ENCODE measurements at regions not wholly inside any gene's neighbourhood (a gene's known extent, or its start where the extent isn't known, plus 50 kb on each side); places are given as distances from the start of the nearest gene placed in this dataset.
"Not testable (repeated sequence)": the region's sequence is repeated elsewhere in the genome, so short reads cannot be mapped to it uniquely, and the experiment has no call there.

GRCh38 chr12:131627151-131628022, 83.5 kb upstream of the SFSWAP start:
- peak in 1 of 7 donors; percentile 33 for DNase-seq
- H3K4me3 ChIP-seq; intact Hi-C loops (cut with DNase I); H3K4me1 ChIP-seq (replicated peaks in 1 of 2); H3K27ac ChIP-seq; H3K36me3 ChIP-seq (replicated peaks in 1 of 2); H3K27me3 ChIP-seq; H3K9me3 ChIP-seq (replicated peaks in 1 of 3): not testable (repeated sequence)
- WGBS, 4 donors, result 39 to 55% (median 51%) methylated on average over 9 to 28 of the region's 29 CpGs

DNA sequence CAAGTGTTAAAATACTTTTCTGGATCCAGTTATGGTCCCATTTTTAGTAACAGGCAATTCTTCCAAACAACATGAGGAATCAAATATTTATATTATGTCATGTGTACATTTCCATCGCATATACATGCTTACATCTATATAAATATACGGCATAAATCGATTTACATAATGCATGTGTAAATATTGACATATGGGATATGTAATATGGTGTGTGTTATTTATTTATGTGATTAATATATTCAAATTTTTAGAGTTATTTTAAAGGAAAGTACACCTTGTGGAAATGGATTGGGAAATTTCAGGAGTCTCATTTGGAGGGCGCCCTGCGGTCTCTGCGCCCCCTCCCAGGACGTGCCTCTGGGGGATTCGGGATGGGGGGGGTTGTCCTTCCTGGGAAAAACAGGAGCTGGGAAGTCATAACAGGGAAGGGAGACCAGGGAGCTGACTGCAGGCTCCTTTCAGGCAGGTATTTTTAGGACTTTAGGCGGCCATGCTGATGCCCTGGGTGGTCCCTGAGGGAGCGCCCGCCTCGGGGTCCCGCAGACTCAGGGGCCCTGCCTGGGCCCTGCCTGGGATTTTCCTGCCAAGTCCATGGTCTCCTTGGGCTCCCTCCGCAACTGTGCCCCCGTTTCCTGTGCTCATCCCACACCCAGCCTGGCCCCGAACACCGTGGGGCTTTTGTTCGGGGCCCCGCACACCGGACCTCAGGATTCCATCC, 82.7 kb upstream of the SFSWAP start:
- H3K4me1 ChIP-seq (replicated peaks in 1 of 2), result no peaks in the 10 kb centered on the region
- no peak overlapping the region for H3K4me3 ChIP-seq
- 63 to 75% (median 68%) methylated on average over 17 to 20 of the region's 20 CpGs for WGBS, 4 donors
- H3K27me3 ChIP-seq, result no peaks in the 10 kb centered on the region
- no peaks in the 10 kb centered on the region for H3K9me3 ChIP-seq (replicated peaks in 1 of 3)
- DNase-seq, result no peak
- intact Hi-C loops (cut with DNase I), result no loop called here
- H3K36me3 ChIP-seq (replicated peaks in 1 of 2), result no peaks in the 10 kb centered on the region
- no peak overlapping the region for H3K27ac ChIP-seq
- no peak for TF ChIP-seq POLR2A (IDR thresholded peaks at IDR 0.05)
- TF ChIP-seq, protein P1, sequence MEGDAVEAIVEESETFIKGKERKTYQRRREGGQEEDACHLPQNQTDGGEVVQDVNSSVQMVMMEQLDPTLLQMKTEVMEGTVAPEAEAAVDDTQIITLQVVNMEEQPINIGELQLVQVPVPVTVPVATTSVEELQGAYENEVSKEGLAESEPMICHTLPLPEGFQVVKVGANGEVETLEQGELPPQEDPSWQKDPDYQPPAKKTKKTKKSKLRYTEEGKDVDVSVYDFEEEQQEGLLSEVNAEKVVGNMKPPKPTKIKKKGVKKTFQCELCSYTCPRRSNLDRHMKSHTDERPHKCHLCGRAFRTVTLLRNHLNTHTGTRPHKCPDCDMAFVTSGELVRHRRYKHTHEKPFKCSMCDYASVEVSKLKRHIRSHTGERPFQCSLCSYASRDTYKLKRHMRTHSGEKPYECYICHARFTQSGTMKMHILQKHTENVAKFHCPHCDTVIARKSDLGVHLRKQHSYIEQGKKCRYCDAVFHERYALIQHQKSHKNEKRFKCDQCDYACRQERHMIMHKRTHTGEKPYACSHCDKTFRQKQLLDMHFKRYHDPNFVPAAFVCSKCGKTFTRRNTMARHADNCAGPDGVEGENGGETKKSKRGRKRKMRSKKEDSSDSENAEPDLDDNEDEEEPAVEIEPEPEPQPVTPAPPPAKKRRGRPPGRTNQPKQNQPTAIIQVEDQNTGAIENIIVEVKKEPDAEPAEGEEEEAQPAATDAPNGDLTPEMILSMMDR (IDR thresholded peaks at IDR 0.05), result no peak

DNA sequence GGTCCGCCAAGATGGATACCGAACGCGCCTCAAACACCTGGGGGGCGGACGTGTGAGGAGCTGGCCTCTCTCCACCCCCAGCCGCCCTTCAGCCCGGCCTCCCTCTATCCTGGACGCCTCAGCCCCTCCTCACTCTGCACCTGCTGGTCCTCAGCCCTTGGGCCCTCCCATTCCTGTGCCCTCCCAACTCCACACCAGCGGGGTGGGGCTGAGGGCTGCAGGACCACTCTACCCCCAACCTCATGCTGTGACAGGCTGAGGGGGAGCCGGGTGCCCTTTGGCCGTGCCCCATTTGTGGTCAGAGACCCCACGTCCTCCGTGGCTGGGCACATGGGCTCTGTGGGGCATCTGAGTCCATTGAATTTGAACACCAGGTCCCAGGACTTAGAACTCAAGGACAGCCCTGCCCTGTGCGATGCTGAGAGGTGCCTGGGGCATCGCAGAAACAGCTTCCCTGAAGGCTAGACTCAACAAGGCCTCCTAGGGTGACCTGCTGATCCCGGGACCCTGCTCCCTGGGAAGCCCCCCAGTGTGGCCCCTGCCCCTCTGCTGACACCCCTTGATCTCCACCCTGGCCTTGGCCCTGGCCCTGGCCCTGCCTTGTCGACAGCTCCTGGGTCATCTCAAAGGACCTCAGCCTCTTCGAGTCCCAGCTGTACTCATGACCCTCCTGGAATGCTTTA, 82.0 kb upstream of the SFSWAP start:
- WGBS, 4 donors, result 67 to 83% (median 68%) methylated on average over 9 to 19 of the region's 19 CpGs
- H3K4me1 ChIP-seq (replicated peaks in 1 of 2), result no peaks in the 10 kb centered on the region
- DNase-seq, result peak in 1 of 7 donors; percentile 6

DNA sequence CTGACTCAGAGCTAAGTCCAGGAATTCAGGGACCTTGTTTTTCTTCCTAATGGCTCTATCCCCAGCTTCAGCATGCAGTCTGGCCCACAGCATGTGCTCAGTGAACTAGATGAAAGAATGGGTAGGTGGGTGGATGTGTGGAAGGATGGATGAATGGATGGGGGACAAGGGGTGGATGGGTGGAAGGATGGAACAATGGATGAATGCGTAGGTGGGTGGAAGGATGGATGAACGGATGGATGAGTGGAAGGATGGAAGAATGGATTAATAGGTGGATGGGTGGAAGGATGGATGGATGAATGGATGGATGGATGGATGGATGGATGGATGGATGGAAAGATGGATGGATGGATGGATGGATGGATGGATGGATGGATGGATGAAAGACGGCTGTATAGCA, 79.7 kb upstream of the SFSWAP start:
- Histone ChIP-seq H3K9me3 (replicated peaks in 1 of 3) (no peaks in the 10 kb centered on the region), H3K27ac (no peak overlapping the region), H3K36me3 (replicated peaks in 1 of 2) (no peaks in the 10 kb centered on the region), H3K4me3 (no peak overlapping the region), H3K27me3 (no peaks in the 10 kb centered on the region), H3K4me1 (replicated peaks in 1 of 2) (no peaks in the 10 kb centered on the region)
- no peak for DNase-seq
- 50 to 71% (median 60%) methylated on average over 2 to 3 of the region's 3 CpGs for WGBS, 4 donors
- intact Hi-C loops (cut with DNase I), result no loop called here
- no peak for TF ChIP-seq POLR2A (IDR thresholded peaks at IDR 0.05)
- TF ChIP-seq, protein P1 (IDR thresholded peaks at IDR 0.05), result no peak

More for the DNA sequence above, 82.0 kb upstream of the SFSWAP start:
- no peak overlapping the region for H3K27ac ChIP-seq
- H3K4me3 ChIP-seq, result no peak overlapping the region
- no peaks in the 10 kb centered on the region for H3K36me3 ChIP-seq (replicated peaks in 1 of 2)
- TF ChIP-seq, protein P1 (IDR thresholded peaks at IDR 0.05), result no peak
- TF ChIP-seq POLR2A (IDR thresholded peaks at IDR 0.05), result no peak
- H3K27me3 ChIP-seq, result no peaks in the 10 kb centered on the region
- intact Hi-C loops (cut with DNase I), result no loop called here
- no peaks in the 10 kb centered on the region for H3K9me3 ChIP-seq (replicated peaks in 1 of 3)

GRCh38 chr12:131631889-131632651, 78.8 kb upstream of the SFSWAP start:
- H3K27ac ChIP-seq; H3K4me1 ChIP-seq (replicated peaks in 1 of 2); H3K9me3 ChIP-seq (replicated peaks in 1 of 3); intact Hi-C loops (cut with DNase I); DNase-seq; H3K4me3 ChIP-seq; H3K36me3 ChIP-seq (replicated peaks in 1 of 2); H3K27me3 ChIP-seq: not testable (repeated sequence)
- WGBS, 4 donors, result 65 to 79% (median 74%) methylated on average over 19 to 23 of the region's 23 CpGs

GRCh38 chr12:131632652-131633023, 78.3 kb upstream of the SFSWAP start:
- H3K4me3 ChIP-seq; H3K4me1 ChIP-seq (replicated peaks in 1 of 2); H3K36me3 ChIP-seq (replicated peaks in 1 of 2); DNase-seq; H3K27me3 ChIP-seq; intact Hi-C loops (cut with DNase I); H3K9me3 ChIP-seq (replicated peaks in 1 of 3); H3K27ac ChIP-seq: not testable (repeated sequence)
- 47 to 59% (median 55%) methylated on average over 5 of the region's 5 CpGs for WGBS, 4 donors

- H3K36me3 ChIP-seq (replicated peaks in 1 of 2); H3K27me3 ChIP-seq; H3K9me3 ChIP-seq (replicated peaks in 1 of 3); intact Hi-C loops (cut with DNase I); H3K4me1 ChIP-seq (replicated peaks in 1 of 2); H3K4me3 ChIP-seq; H3K27ac ChIP-seq: not testable (repeated sequence)
- WGBS, 4 donors, result 39 to 63% (median 41%) methylated on average over 5 to 9 of the region's 9 CpGs
- peak in 1 of 7 donors; percentile 9 for DNase-seq
These were observed 77.3 kb upstream of the SFSWAP start for GRCh38 chr12:131633610-131634009.

Data from adrenal gland (tissue), 9 donors.